Esophagus muscularis mucosa (tissue), 4 donors: ENCODE measurements at regions not wholly inside any gene's neighbourhood (a gene's known extent, or its start where the extent isn't known, plus 50 kb on each side); places are given as distances from the start of the nearest gene placed in this dataset.

Experiments
- DNase-seq: peaks from one replicate; pipeline ENCODE4 v3.0.0-alpha.2; 2017; ENCODE audit errors: extremely low spot score
- H3K27ac ChIP-seq, 4 donors: fragments of 200-600 bp; sonication (generic); replicated peaks in 1 of 4; 1 replicate in 3 of 4; 2 replicates in 1 of 4; pipeline ENCODE4 v1.5.1; 2016 to 2019; ENCODE audit warnings: mild to moderate bottlenecking in 1 of 4
- H3K27me3 ChIP-seq, 4 donors: fragments of 200-600 bp; sonication (generic); one replicate each; pipeline versions ENCODE4 v1.5.1 to v1.6.0; 2016 to 2019
- H3K36me3 ChIP-seq, 4 donors: fragments of 200-600 bp; sonication (generic); one replicate each; pipeline ENCODE4 v1.5.1; 2016 to 2019
- H3K4me1 ChIP-seq, 4 donors: fragments of 200-600 bp; sonication (generic); one replicate each; pipeline ENCODE4 v1.5.1; 2016 to 2019
- H3K4me3 ChIP-seq, 4 donors: fragments of 200-600 bp; sonication (generic); 1 replicate in 2 of 4; 2 replicates in 2 of 4; pipeline ENCODE4 v1.5.1; 2016 to 2019; ENCODE audit warnings: mild to moderate bottlenecking in 4 of 4, moderate library complexity in 1 of 4
- H3K9me3 ChIP-seq, 4 donors: fragments of 200-600 bp; sonication (generic); 1 replicate in 3 of 4; 2 replicates in 1 of 4; pipeline ENCODE4 v1.5.1; 2016 to 2019
- CTCF ChIP-seq, 3 experiments: fragments of 200-600 bp in 2 of 3; fragments of 450-650 bp in 1 of 3; sonication (generic) in 2 of 3; IDR thresholded peaks; one replicate each; pipeline ENCODE4 v1.5.1; 2017 to 2019; ENCODE audit warnings: antibody characterized with exemption in 3 of 3, mild to moderate bottlenecking in 2 of 3, moderate library complexity in 1 of 3
- EP300 ChIP-seq: sonication (generic); formaldehyde crosslinking; IDR thresholded peaks from one replicate; pipeline ENCODE4 v1.6.1; 2017; ENCODE audit warnings: antibody characterized with exemption
- POLR2A ChIP-seq: fragments of 450-650 bp; IDR thresholded peaks from one replicate; pipeline ENCODE4 v1.6.1; 2017; ENCODE audit warnings: antibody characterized with exemption, moderate library complexity, mild to moderate bottlenecking, low read depth
- POLR2AphosphoS5 ChIP-seq, 2 donors: sonication (generic); formaldehyde crosslinking; IDR thresholded peaks; one replicate each; pipeline ENCODE4 v1.6.1; 2017; ENCODE audit warnings: antibody characterized with exemption in 2 of 2
- WGBS: methylation state at CpG from one replicate; pipeline ENCODE4 v1.1.5; 2018; 5-methylcytosine and 5-hydroxymethylcytosine counted together
- intact Hi-C: fragments of 100-400 bp; cut with DNase I; formaldehyde crosslinking; loops from one replicate; pipeline ENCODE4 v1.15.1; 2023

- Histone ChIP-seq H3K27ac (no peak overlapping the region), H3K4me3 (no peak overlapping the region), H3K9me3 (peaks cover 0 to 3% (median under 1%) of the 10 kb centered on the region in 4 donors), H3K36me3 (no peaks in the 10 kb centered on the region), H3K27me3 (no peaks in the 10 kb centered on the region), H3K4me1 (no peaks in the 10 kb centered on the region)
- intact Hi-C loops = no loop called here
- TF ChIP-seq POLR2A (no peak), POLR2AphosphoS5 (IDR thresholded peaks at IDR 0.05) (no peak), EP300 (no peak), CTCF (IDR thresholded peaks at IDR 0.05) (no peak)
- no peak for DNase-seq
- 72% methylated on average over 8 of the region's 8 CpGs for WGBS
Observed at GRCh38 chr2:104289651-104290565, 564.0 kb upstream of the POU3F3 start.

- Histone ChIP-seq H3K4me1 (no peaks in the 10 kb centered on the region), H3K27me3 (no peaks in the 10 kb centered on the region), H3K9me3 (peaks cover 0 to 3% (median 1%) of the 10 kb centered on the region in 4 donors), H3K36me3 (no peaks in the 10 kb centered on the region), H3K4me3 (no peak overlapping the region), H3K27ac (no peak overlapping the region)
- TF ChIP-seq POLR2AphosphoS5 (IDR thresholded peaks at IDR 0.05) = no peak
- no peak for TF ChIP-seq CTCF (IDR thresholded peaks at IDR 0.05)
- TF ChIP-seq EP300 = no peak
- no peak for TF ChIP-seq POLR2A
- no peak for DNase-seq
- 60% methylated on average over 3 of the region's 3 CpGs for WGBS
- intact Hi-C loops = no loop called here
Observed at GRCh38 chr2:104290566-104290891, 563.4 kb upstream of the POU3F3 start.

DNA sequence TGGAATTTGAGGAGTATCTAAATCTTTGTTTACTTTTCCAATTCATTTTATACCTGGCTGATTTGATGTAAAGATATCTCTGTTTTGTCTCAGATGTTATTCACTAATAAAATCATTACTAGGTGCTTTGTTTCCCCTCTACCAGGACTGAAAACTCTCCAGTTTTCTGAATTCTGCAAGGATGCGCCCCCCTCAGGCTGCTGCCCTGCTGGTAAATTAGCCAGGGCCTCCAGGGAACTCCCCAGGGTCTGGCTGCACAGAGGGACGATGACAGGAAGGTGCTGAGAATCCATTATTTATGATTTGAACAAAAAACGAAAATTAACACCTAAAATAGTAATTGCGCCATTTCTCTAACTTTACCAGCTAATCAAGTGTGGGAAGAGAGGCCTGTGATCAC, 541.2 kb upstream of the POU3F3 start:
- Histone ChIP-seq H3K27ac (no peak overlapping the region), H3K4me3 (no peak overlapping the region), H3K27me3 (no peaks in the 10 kb centered on the region), H3K36me3 (no peaks in the 10 kb centered on the region), H3K4me1 (no peaks in the 10 kb centered on the region), H3K9me3 (peaks cover 0 to 6% (median 0%) of the 10 kb centered on the region in 4 donors)
- intact Hi-C loops = no loop called here
- TF ChIP-seq CTCF (IDR thresholded peaks at IDR 0.05) = no peak
- TF ChIP-seq EP300 = no peak
- TF ChIP-seq POLR2AphosphoS5 (IDR thresholded peaks at IDR 0.05) = no peak
- TF ChIP-seq POLR2A = no peak
- WGBS = 52% methylated on average over 4 of the region's 4 CpGs
- DNase-seq = no peak

GRCh38 chr2:104318001-104318665, 535.8 kb upstream of the POU3F3 start:
- Histone ChIP-seq H3K4me3 (no peak overlapping the region), H3K4me1 (no peaks in the 10 kb centered on the region), H3K27ac (no peak overlapping the region), H3K27me3 (peaks cover 0 to 8% (median 0%) of the 10 kb centered on the region in 4 donors), H3K9me3 (no peaks in the 10 kb centered on the region), H3K36me3 (no peaks in the 10 kb centered on the region)
- no peak for TF ChIP-seq POLR2AphosphoS5 (IDR thresholded peaks at IDR 0.05)
- no peak for TF ChIP-seq EP300
- TF ChIP-seq CTCF (IDR thresholded peaks at IDR 0.05) = no peak
- TF ChIP-seq POLR2A = no peak
- intact Hi-C loops = no loop called here
- WGBS = 78% methylated on average over 6 of the region's 6 CpGs
- no peak for DNase-seq
